Loucy (cell line): ENCODE measurements at regions not wholly inside any gene's neighbourhood (a gene's known extent, or its start where the extent isn't known, plus 50 kb on each side); places are given as distances from the start of the nearest gene placed in this dataset.
A peak's percentile ranks its signal among the peaks of the same experiment; 100 is the strongest.

Experiments used
- H2AFZ ChIP-seq: fragments of 200-600 bp; sonication (generic); 2 replicates; pipeline ENCODE4 v1.6.0; 2016; ENCODE audit warnings: antibody characterized with exemption, mild to moderate bottlenecking, low read length, moderate library complexity
- H3F3A ChIP-seq: fragments of 200-600 bp; 2 replicates; pipeline ENCODE4 v1.6.0; 2016; ENCODE audit warnings: antibody characterized with exemption, low read depth, mild to moderate bottlenecking
- H3K27me3 ChIP-seq: fragments of 200-600 bp; sonication (generic); 2 replicates; pipeline ENCODE4 v1.6.1; 2014; ENCODE audit warnings: low read length, mild to moderate bottlenecking; ENCODE audit not compliant: insufficient read depth, poor library complexity, severe bottlenecking
- H3K36me3 ChIP-seq: fragments of 200-600 bp; sonication (generic); 2 replicates; pipeline ENCODE4 v1.6.1; 2016; ENCODE audit warnings: low read length; ENCODE audit not compliant: insufficient read depth
- H3K4me1 ChIP-seq: fragments of 200-600 bp; sonication (generic); 2 replicates; pipeline ENCODE4 v1.5.1; 2014; ENCODE audit warnings: low read length, mild to moderate bottlenecking; ENCODE audit not compliant: insufficient read depth, poor library complexity, severe bottlenecking
- H3K4me2 ChIP-seq: fragments of 200-600 bp; sonication (generic); 2 replicates; pipeline ENCODE4 v1.6.0; 2014; ENCODE audit warnings: antibody characterized with exemption, low read length, low read depth, mild to moderate bottlenecking; ENCODE audit not compliant: poor library complexity, severe bottlenecking
- H3K4me3 ChIP-seq: fragments of 200-600 bp; sonication (generic); 2 replicates; pipeline ENCODE4 v1.5.1; 2014; ENCODE audit warnings: low read length, mild to moderate bottlenecking, mixed read lengths; ENCODE audit not compliant: poor library complexity, severe bottlenecking
- H3K79me2 ChIP-seq: fragments of 200-600 bp; sonication (generic); 2 replicates; pipeline ENCODE4 v1.6.1; 2014; ENCODE audit warnings: low read length; ENCODE audit not compliant: insufficient read depth
- H3K9ac ChIP-seq: fragments of 200-600 bp; sonication (generic); 2 replicates; pipeline ENCODE4 v1.6.0; 2014; ENCODE audit warnings: mild to moderate bottlenecking, low read depth, low read length, moderate library complexity; ENCODE audit not compliant: poor library complexity, severe bottlenecking
- H3K9me2 ChIP-seq: fragments of 200-600 bp; sonication (generic); replicated peaks from 2 replicates; pipeline ENCODE4 v1.6.1; 2016; ENCODE audit warnings: low read depth, low read length, mixed read lengths
- H3K9me3 ChIP-seq: fragments of 200-600 bp; sonication (generic); 2 replicates; pipeline ENCODE4 v1.6.1; 2014; ENCODE audit warnings: mild to moderate bottlenecking, antibody characterized with exemption, low read length, low read depth; ENCODE audit not compliant: insufficient read depth
- H4K20me1 ChIP-seq: fragments of 200-600 bp; sonication (generic); 2 replicates; pipeline ENCODE4 v1.6.0; 2014; ENCODE audit warnings: antibody characterized with exemption, low read length, mild to moderate bottlenecking; ENCODE audit not compliant: insufficient read depth, poor library complexity, severe bottlenecking
- EZH2phosphoT487 ChIP-seq: fragments of 200-600 bp; IDR thresholded peaks from 2 replicates; pipeline ENCODE4 v1.6.1; 2018; ENCODE audit warnings: antibody characterized with exemption, mild to moderate bottlenecking, moderate library complexity, borderline replicate concordance
- TF ChIP-seq, protein P1 (sequence below): fragments of 200-600 bp; sonication (generic); conservative IDR thresholded peaks from 2 replicates; pipeline ENCODE4 v1.5.1; 2014; ENCODE audit warnings: mild to moderate bottlenecking, antibody characterized with exemption, low read length

DNA sequence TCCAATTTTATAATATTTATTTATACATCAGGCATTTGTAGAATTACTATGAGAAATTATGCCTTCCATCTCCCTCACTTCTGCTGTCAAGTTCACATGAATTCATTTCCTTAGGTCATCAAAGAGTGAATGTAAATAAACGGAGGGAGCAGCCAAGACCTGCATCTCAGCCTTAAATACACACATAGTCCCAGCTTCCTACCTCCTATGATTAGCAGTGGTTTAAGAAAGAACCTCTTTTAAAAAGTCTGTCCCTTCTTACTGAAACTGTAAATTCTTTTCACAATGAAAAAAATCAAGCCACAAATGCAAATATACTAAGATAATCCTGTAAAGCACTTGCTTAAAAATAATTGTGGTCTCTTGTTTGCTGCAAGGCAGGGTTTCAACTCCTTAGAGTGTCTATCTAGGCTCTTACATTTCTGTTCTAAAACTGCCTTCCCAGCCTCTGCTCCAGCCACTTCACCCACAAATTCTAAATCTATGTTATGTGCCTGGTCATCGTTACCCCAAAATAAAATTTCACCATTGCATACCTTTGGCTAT lies 532.7 kb upstream of the FSHR start:
- TF ChIP-seq EZH2phosphoT487: no peak
- TF ChIP-seq, protein P1, sequence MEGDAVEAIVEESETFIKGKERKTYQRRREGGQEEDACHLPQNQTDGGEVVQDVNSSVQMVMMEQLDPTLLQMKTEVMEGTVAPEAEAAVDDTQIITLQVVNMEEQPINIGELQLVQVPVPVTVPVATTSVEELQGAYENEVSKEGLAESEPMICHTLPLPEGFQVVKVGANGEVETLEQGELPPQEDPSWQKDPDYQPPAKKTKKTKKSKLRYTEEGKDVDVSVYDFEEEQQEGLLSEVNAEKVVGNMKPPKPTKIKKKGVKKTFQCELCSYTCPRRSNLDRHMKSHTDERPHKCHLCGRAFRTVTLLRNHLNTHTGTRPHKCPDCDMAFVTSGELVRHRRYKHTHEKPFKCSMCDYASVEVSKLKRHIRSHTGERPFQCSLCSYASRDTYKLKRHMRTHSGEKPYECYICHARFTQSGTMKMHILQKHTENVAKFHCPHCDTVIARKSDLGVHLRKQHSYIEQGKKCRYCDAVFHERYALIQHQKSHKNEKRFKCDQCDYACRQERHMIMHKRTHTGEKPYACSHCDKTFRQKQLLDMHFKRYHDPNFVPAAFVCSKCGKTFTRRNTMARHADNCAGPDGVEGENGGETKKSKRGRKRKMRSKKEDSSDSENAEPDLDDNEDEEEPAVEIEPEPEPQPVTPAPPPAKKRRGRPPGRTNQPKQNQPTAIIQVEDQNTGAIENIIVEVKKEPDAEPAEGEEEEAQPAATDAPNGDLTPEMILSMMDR: no peak
- Histone ChIP-seq H4K20me1 (no peaks in the 10 kb centered on the region), H3K9me3 (no peaks in the 10 kb centered on the region)

DNA sequence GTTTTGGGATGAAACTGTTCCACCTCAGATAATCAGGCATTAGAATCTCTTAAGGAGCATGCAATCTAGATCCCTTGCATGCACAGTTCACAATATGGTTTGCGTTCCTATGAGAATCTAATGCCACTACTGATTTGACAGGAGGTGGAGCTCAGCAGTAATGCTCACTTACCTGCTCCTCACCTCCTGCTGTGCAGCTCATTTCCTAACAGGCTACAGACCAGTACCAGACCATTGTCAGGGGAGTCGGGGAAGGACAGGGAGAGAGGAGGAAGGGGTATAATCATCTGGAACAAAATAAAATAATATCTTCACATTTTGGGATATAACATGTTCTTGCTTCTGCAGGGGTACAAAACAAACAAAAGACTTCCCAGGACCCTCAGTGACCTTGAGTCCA lies 532.0 kb upstream of the FSHR start:
- Histone ChIP-seq H3K9me2 (no peaks in the 10 kb centered on the region), H3K9me3 (no peaks in the 10 kb centered on the region), H3K9ac (no peak overlapping the region), H3K4me1 (no peaks in the 10 kb centered on the region), H2AFZ (no peak overlapping the region), H3K4me2 (no peak overlapping the region), H3F3A (no peaks in the 10 kb centered on the region), H4K20me1 (no peaks in the 10 kb centered on the region), H3K27me3 (no peaks in the 10 kb centered on the region), H3K4me3 (no peak overlapping the region), H3K36me3 (no peaks in the 10 kb centered on the region), H3K79me2 (no peaks in the 10 kb centered on the region)
- TF ChIP-seq EZH2phosphoT487: no peak
- TF ChIP-seq, protein P1: no peak

More for the DNA sequence above, 532.7 kb upstream of the FSHR start:
- Histone ChIP-seq H3K9ac (no peak overlapping the region), H3K27me3 (no peaks in the 10 kb centered on the region), H3K9me2 (no peaks in the 10 kb centered on the region), H3K79me2 (no peaks in the 10 kb centered on the region), H3K4me1 (no peaks in the 10 kb centered on the region), H2AFZ (0 out of 2 replicates have a peak overlapping the region, but pooled peaks have one; percentile 12), H3K4me3 (no peak overlapping the region), H3K4me2 (no peak overlapping the region), H3F3A (no peaks in the 10 kb centered on the region), H3K36me3 (no peaks in the 10 kb centered on the region)

DNA sequence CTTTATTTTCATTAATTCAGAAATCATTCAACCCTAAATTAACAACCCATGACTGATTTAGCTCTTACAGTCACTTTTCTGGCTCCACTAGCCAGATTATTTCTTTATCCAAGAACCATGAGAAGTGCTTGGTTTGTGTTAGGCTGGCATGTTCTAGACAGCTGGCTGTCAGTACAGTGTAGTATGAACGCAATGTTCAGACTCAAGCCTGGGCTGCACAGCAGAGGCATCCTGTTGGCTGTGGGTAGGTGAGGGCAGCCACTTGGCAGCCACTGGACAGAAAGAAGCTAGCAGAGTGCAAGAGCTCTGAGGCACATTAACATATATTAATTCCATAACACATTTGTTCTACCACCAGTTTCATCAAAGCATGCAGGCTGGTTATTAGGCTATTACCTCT lies 522.9 kb upstream of the FSHR start:
- no peaks in the 10 kb centered on the region for H4K20me1 ChIP-seq
- TF ChIP-seq EZH2phosphoT487: no peak
- TF ChIP-seq, protein P1: no peak
- H3F3A ChIP-seq: no peaks in the 10 kb centered on the region
- no peak overlapping the region for H3K4me2 ChIP-seq
- no peak overlapping the region for H3K4me3 ChIP-seq
- H3K79me2 ChIP-seq: no peaks in the 10 kb centered on the region
- no peaks in the 10 kb centered on the region for H3K27me3 ChIP-seq
- H3K4me1 ChIP-seq: no peaks in the 10 kb centered on the region
- no peaks in the 10 kb centered on the region for H3K9me2 ChIP-seq
- H3K9me3 ChIP-seq: no peaks in the 10 kb centered on the region
- H3K36me3 ChIP-seq: no peaks in the 10 kb centered on the region
- no peak overlapping the region for H3K9ac ChIP-seq
- H2AFZ ChIP-seq: no peak overlapping the region
